ENCODE measurements at regions not wholly inside any gene's neighbourhood (a gene's known extent, or its start where the extent isn't known, plus 50 kb on each side); places are given as distances from the start of the nearest gene placed in this dataset.
"Not testable (repeated sequence)": the region's sequence is repeated elsewhere in the genome, so short reads cannot be mapped to it uniquely, and the experiment has no call there.

GRCh38 chr4:134999169-134999568 is 797.6 kb upstream of the PABPC4L start:
- no peak for DNase-seq

DNA sequence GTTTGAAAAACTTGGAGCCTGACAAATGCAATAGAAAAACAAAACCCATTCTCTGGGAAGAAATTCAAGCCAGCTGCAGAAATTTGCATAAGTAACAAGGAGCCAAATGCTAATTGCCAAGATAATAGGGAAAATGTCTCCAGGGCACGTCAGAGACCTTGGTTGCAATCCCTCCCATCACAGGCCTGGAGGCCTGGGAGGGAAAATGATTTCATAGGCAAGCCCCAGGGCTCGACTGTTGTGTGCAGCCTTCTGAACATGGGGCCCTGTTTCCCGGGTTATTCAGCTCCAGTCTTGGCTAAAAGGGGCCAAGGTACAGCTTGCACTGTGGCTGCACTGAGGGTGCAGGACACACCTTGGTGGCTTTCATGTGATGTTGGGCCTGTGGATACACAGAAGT is 760.4 kb upstream of the PABPC4L start:
- DNase-seq, result no peak

GRCh38 chr4:134958862-134959261 is 757.3 kb upstream of the PABPC4L start:
- DNase-seq, result no peak

DNA sequence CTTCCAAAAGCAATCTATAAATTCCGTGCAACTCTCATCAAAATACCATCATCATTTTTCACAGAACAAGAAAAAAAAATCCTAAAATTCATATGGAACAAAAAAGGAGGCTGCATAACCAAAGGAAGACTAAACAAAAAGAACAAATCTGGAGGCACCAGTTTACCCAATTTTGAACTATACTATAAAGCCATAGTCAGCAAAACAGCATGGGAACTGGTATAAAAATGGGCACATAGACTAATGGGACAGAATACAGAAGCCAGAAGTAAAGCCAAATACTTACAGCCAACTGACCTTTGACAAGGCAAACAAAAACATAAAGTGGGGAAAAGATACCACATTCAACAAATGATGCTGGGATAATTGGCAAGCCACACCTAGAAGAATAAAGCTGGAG is 753.5 kb upstream of the PABPC4L start:
- DNase-seq, result no peak

DNA sequence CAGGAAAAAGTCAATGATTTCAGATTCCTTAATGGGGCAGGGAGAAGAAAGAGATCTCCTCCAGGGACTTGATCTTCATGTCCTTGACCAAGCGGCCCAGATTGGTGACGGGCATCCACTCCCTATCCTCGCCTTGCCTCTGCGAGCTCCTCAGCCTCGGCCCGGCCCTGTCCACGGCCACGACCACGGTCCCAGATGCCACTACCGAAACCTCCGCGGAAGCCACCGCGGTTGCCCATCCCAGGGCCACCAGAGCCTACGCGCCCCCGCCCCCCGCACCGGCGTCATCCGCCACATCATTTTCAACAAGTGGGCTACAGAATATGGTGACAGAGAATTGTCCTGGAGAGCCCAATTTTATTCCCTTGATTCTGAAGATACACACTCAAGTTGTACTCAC is 751.2 kb upstream of the PABPC4L start:
- DNase-seq, result no peak

GRCh38 chr4:134952305-134952704 is 750.7 kb upstream of the PABPC4L start:
- DNase-seq, result no peak

GRCh38 chr4:134948110-134948642 is 746.6 kb upstream of the PABPC4L start:
- DNase-seq, result no peak

DNA sequence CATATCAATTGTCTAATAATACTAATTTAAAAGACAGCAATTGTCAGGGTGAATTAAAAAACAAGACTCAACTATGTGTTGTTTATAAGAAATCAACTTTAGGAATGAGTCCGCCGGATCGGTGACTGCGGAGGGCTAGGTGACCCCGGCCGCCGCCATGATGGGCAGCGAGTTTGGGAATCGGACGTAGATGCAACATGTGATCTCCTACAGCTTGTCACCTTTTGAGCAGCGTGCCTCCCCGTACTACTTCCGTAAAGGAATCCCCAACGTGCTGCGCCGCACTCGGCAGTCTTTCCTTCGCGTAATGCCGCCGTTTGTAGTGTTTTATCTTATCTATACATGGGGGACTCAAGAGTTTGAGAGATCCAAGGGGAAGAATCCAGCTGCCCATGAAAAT is 742.5 kb upstream of the PABPC4L start:
- DNase-seq, result no peak

DNA sequence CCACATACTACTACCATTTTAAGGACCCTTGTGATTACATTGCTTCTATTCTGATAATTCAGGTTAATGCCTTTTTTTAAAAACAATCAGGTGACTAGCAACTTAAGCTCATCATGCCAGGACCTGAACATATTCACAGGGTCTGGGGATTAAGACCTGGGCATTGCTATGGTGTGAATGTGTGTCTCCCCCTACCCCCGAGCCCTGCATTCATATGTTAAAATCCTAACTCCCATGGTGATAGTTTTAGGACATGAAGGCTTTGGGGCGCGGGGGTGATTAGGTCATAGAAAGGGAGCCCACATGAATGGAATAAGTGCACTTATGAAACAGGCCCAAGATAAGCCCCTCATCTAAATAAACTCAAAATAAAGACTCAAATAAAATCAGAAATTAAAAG is 734.4 kb upstream of the PABPC4L start:
- no peak for DNase-seq

DNA sequence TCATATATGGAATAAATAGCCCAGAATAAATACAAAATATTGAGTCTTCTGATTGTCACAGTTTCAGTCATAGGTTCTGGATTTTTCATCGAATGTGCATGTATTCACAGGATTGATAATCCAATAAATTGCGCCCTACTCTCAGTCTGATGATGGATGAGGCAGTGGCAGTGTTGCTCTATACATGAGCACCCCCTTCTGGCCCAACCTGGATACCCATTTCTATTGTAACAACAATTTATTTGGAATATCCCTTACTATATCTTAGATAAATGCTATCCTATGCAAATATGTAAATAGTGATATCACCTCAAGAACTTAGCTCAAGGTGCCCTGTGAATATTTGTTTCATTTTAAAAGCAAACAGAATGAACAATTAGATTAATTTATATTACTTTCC is 733.7 kb upstream of the PABPC4L start:
- DNase-seq, result no peak

GRCh38 chr4:134934036-134934808 is 732.6 kb upstream of the PABPC4L start:
- no peak for DNase-seq

DNA sequence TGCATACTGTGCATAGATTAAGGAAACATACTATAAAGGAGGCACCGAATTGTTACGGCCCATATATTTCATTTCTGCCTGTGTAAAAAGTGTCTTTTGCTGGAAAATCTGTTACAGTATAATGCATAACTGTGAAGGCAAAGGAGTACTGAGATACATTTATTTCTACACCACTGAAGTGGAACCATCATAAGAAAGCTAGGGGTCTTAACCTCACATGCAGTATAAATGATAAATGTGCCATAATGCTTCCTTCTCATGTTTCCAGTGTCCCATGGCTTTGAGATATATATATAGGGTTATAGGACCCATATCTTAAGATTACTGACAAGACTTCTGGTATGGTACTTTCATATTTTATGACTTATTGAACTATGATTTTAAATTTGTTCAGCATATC is 713.8 kb upstream of the PABPC4L start:
- no peak for DNase-seq

GRCh38 chr4:134914250-134914649 is 712.7 kb upstream of the PABPC4L start:
- DNase-seq, result not testable (repeated sequence)

GRCh38 chr4:134911941-134912340 is 710.4 kb upstream of the PABPC4L start:
- no peak for DNase-seq

DNA sequence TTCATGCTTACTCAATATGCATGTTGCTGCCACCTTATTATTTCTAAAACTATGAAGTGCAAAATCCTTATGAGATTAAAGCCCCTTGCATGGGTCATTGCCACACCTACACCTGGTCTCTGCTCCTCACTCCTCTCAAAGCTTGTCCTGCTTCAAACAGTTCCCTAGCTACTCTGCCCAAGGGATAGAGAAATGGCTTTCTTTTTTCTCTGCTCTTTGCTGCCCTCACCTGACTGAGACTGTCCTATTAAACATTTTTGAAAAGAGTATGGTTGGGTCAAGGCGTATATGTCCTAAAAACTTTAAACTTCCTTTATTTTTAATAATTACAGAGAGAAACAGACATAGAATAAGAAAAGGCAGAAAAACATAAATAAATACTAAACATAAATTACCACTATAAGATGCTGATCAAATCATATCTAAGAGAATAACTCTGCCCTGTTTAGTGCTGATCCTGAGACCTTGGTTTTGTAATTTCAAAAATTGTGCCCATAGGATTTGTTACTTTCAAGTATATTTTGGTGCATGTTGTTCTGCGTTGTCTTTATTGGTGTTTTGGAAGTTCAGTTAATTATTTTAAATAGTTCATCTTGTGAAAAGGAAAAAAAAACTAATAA is 704.9 kb upstream of the PABPC4L start:
- no peak for DNase-seq

DNA sequence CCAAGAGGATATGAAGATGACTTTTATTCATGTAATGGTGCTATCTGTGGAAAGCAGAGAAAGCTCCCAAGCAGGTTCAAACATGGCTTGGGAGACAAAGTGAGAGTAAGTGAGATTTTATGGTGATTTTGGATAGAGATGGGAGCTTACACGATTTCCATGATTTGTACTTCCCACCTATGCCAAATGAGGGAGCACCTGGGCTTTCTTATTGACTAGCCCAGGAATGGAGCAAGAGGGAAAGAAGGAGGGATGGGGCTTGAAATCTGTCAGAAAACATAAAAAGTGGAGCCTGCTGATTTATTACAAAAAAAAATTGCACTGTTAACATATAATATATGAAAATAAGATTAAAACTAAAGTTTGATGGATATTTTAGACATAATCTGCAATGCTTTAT is 703.5 kb upstream of the PABPC4L start:
- no peak for DNase-seq

DNA sequence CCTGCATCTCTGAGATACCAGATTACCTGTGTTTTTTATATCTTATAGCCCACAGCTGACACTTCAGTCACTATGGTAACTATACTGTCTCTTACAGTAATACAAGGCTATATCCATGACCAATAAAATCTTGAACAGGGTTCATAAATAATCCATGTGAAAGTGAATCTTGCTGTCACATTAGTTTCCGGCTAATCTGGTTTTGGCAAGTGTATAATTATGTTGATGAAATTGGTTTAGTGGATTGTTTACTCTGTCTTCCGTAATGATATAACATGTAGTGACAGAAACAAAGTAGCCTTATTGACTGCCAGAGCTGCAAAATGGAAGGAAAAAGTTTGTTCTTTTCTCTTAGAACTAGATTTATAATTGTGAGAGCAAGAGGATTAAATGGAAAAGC is 686.6 kb upstream of the PABPC4L start:
- DNase-seq, result no peak

GRCh38 chr4:134885436-134885835 is 683.8 kb upstream of the PABPC4L start:
- no peak for DNase-seq

DNA sequence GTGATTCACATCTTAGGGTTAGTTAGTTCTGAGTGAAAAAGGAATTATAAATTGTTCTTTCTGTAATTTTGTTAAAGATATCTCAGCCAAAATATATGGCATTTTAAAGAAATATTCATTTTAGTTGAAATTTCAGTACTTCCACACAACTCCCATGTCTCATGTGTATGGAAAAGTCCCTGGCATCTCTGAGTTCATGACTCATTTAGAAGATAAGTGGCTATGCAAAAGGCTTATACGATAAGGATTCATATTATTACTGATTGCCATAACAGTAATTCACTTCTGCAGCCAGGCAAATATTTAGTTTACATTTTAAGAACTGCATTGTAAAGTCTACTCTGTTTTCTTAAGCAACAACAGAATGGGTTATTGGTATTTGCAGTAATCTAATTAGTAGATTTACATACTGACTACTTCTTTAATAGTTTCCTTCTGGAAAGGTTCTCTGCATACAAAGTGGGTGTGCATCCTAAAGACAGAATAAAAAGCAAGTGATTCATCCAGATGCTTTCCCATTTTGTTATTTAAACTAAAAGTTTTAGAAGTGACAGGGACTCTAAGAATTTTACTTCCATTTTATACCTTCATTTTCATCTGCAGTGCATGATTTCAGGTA is 682.4 kb upstream of the PABPC4L start:
- no peak for DNase-seq

GRCh38 chr4:134879019-134879418 is 677.4 kb upstream of the PABPC4L start:
- no peak for DNase-seq

- DNase-seq, result no peak
These were observed 665.4 kb upstream of the PABPC4L start for GRCh38 chr4:134867027-134867426.

DNA sequence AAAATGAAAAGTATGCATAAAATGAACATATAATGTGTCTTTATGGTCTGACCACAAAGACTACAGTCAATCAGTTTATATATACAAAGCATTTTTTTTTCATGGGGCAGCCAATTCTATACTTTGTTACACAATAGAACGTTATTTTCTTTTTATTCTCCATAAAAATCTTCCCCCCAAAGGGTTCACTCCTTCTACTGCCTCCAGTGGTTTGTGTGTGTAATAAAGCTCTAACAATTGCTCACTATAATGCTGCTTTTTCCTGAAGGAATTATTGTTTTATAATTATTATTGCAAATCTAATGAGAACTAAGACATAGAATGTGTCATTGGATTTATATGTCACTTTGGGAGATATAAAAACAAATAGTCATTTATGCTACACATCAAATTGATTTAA is 664.1 kb upstream of the PABPC4L start:
- no peak for DNase-seq

- DNase-seq, result no peak
These were observed 660.5 kb upstream of the PABPC4L start for GRCh38 chr4:134862116-134862515.

GRCh38 chr4:134848681-134849080 is 647.1 kb upstream of the PABPC4L start:
- DNase-seq, result no peak
